A204.1 (cell line): ENCODE measurements at regions not wholly inside any gene's neighbourhood (a gene's known extent, or its start where the extent isn't known, plus 50 kb on each side); places are given as distances from the start of the nearest gene placed in this dataset.

Experiments
- FAIRE-seq: peaks from 2 replicates; lab custom pipeline; 2012; peaks lifted over from hg19 to GRCh38; lab: Jason Lieb, UNC

GRCh38 chr18:76195601-76196000 is 299.4 kb downstream of the ZNF516 start:
- no peak for FAIRE-seq

DNA sequence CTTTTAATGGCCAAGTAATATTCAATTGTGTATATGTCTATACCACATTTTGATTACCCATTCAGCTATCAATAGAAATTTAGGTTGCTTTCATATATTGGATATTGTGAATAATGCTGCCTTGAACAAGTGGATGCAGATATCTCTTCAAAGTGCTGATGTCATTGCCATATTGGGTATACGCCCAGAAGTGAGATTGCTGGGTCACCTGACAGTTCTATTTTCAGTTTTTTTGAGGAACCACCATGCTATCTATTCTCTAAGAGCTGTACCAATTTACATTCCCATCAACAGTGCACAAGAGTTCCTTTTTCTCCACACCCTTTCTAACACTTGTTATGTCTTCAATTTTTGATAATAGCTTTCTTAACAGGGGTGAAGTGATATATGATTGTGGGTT is 306.9 kb downstream of the ZNF516 start:
- no peak for FAIRE-seq

DNA sequence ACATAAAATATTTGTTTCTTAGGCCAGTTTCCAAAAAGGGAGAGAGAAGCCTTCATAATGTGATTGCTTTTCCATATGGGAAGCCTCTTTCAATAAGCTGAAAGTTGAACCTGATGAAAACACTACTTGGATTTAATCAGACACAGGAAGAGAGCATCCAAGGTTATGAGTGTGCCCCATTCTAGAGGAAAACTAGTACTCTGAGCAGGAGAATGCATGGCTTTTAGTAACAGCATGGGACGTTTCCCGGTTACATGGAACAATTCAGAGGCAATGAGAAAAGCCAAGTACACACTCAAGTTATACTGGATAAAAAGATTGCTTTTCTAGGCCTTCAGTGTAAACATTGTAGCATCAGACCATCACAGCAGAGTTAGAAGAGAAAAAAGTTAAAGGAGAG is 315.8 kb downstream of the ZNF516 start:
- FAIRE-seq: no peak

DNA sequence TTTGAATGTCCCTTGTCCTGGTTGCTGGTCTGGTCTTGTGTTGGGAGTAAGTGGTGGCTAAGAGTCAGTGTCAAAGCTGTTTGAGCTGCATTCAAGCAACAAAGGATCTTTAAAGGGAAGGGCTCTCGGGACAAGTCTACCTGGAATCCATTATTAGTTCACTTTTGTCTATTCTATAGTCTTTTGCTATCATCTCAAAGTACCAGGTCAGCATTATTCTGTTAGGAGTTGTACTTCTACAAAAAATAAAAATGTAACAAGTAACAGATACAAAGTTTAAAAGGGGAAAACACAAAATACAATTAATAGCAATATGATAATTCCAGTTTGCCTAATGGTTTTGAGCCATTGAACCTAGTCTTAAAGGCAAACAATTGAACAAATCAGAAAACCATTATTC is 317.9 kb downstream of the ZNF516 start:
- no peak for FAIRE-seq

DNA sequence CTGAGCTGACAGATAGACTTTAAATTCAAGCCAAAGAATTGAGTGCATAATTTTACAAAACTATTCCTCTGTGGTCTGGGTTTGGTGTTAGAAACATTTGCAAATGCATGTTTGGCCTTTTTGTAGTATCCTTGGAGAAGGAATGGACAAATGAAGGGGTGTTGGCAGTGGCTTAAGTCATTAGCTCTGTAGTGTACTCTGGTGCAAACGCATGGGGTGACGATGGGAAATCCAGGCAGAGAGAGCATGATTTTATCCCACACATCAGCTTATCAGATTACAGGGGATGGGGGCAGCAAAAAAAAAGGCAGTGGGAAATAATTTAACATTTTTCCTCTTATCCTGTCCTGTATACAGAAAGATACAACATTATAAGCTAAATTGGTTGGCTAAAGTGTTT is 320.6 kb downstream of the ZNF516 start:
- no peak for FAIRE-seq

GRCh38 chr18:76169733-76170132 is 325.3 kb downstream of the ZNF516 start:
- FAIRE-seq: no peak

GRCh38 chr18:76167845-76168621 is 327.0 kb downstream of the ZNF516 start:
- FAIRE-seq: no peak

DNA sequence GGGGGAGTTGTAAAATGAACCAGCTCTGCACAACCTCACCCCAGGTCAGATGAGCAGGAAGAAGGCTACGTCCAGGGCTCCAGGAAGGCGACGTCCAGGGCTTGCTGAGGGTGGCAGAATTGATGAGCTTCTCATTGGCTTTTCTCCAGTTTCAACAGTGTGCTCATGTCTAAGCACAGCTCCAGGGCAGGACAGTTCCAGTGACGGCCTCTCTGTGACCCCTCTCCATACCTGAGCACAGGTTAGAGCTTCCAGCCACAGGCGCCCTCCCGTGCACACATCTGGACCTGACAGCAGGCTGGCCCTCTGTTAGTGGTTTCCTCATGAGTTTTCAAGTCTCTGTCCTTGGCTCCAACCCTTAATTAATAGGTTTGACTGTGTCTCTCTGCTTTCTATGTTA is 327.6 kb downstream of the ZNF516 start:
- no peak for FAIRE-seq

DNA sequence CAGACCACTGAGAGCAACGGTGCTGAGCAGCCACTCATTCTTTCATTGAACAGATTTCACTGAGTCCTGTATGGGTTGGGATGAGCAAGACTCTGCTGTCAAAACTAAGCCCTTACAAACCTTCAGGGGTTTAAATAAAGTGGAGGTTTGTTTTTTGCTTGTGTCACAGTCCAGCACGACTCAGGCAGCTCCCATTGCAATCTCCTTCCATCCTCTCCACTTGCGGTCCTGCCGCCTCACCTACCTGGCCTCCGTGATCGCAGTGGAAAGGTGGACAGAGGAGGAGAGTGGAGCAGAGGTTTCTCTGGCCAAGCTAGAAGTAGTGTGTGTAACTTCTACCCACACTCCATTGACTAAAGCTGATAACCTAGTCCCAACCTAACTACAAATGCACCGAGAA is 332.2 kb downstream of the ZNF516 start:
- FAIRE-seq: no peak

DNA sequence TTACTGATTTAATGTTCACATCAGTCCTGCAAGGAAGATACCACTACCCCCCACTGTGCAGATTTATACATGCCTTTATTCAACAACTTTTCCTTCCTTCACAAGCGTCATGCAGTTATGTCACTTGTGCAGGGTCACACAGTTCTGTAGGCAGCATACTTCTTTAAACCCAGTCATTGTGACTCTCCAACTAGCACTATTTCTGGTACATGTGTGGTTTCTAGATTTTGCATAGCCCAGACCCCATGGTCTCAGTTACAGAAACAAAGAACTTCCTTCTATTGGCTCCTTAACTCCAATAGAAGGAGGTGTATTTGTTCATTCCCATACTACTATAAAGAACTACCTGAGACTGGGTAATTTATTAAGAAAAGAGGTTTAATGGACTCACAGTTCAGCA is 333.1 kb downstream of the ZNF516 start:
- no peak for FAIRE-seq

GRCh38 chr18:76153691-76154090 is 341.4 kb downstream of the ZNF516 start:
- FAIRE-seq: no peak

DNA sequence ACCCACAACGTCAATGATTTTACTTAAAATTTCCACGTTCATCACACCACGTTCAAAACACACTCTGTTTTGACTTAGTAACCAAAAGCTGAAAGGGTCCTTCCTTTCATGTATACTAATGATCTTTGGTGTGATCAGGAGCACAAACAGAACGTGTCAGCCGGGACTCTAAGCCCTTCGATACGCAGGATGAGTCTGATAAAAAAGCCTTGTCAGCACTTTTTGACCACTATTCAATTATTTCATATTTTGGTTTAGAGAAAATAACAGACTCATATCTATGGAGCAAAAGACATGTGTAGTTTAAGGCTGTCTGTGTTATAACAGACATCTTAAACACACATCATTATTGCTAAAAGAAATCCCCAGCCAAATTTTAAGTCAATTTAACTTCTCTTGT is 345.3 kb downstream of the ZNF516 start:
- no peak for FAIRE-seq

GRCh38 chr18:76149284-76149683 is 345.8 kb downstream of the ZNF516 start:
- FAIRE-seq: no peak

- FAIRE-seq: no peak
These were observed 349.3 kb downstream of the ZNF516 start for GRCh38 chr18:76145521-76146376.

DNA sequence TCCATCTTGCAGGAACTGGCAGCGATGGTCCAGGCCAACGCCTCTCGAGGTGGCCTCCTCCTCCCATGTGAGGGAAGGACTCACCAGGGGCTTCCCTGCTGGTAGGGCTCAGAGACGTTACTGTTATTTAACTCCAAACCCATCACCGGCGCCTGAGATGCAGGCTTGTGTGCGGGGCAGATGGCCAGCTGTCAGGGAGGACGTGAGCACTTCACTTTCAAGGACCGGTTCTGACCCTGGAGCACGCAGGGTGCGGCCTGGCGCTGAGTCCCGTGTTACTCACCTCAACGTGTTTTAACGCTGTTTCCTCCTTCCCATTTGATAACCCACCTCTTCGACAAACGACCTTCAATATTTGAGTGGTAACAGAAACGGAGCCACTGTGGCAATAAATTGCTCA is 350.2 kb downstream of the ZNF516 start:
- FAIRE-seq: no peak

GRCh38 chr18:76142611-76143010 is 352.4 kb downstream of the ZNF516 start:
- FAIRE-seq: no peak

DNA sequence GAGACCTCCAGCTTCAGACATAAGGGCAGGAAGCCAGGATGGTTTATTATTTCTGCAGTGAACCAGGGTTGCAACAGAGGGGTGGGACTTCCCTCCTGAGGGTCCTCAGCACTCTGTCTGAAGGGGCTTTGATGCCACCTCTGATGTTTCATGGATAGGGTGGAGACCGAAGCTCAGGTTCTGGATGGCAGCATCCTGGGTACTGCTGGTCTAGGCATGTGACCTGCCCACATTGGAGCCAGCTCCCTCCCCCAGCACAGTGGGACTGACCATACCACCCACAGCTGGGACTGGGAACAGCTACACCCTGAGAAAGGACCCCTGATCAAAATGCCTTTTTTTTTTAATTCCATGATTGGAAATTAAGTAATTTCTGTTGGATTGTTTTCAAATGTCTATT is 355.2 kb downstream of the ZNF516 start:
- FAIRE-seq: no peak

- no peak for FAIRE-seq
These were observed 357.8 kb downstream of the ZNF516 start for GRCh38 chr18:76137216-76137615.

GRCh38 chr18:76136701-76137100 is 358.3 kb downstream of the ZNF516 start:
- FAIRE-seq: no peak

GRCh38 chr18:76134628-76135027 is 360.4 kb downstream of the ZNF516 start:
- FAIRE-seq: no peak

DNA sequence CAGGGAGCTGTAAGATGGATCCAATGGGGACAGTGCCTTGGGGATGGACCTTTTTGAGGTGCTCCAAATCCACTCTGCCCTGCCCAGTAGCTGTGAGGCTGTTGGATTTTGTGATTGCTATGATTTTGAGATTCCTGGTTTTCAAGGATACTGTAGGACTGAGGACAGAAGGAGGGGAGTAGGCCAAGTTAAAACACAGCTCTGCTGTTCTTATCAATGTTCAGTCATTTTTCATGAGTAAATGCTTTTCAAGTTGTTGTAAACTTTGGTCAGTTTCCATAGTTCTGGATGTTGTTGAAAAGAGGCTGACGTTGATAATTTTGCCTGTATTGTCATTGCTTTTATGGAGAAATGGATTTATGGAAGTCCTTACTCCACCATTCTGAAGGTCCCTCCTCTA is 361.2 kb downstream of the ZNF516 start:
- FAIRE-seq: no peak

GRCh38 chr18:76131738-76132137 is 363.3 kb downstream of the ZNF516 start:
- FAIRE-seq: no peak

DNA sequence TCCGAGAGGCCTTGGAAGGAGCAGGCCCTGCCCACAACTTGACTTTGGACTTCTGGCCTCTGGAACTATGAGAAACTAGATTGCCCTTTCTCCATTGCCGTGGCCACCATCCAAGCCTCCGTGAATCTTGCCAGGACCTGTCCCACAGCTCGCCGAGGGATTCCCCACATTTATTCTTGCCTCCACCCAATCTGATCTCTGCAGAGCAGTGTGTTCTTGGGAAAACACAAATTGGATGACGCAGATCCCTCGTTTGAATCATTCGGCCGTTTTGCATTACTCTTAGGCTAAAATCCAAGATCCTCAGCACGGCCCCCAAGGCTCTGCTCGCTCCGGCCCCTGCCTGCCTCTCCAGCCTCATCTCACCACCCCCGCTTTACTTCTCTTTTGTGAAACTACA is 364.2 kb downstream of the ZNF516 start:
- FAIRE-seq: no peak

DNA sequence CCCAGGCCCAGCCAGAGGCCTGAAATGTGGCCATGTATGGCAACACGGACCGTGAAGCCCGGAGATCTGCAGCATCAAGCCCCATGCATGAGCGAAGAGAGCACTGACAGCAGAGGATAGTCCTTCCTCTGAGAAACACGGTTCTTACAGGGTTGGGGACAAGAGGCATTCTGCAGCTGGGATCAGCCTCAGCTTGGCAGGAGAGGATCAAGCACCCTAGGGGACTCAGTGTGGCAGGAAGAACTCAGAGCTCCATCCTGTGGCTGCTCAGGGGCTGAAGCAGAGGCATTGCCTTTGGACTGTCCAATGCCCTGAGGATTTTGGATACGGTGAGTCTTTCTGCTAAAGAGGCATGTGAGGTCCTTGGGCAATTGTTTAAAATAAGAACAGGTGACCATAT is 368.7 kb downstream of the ZNF516 start:
- FAIRE-seq: no peak
